ENCODE measurements at regions not wholly inside any gene's neighbourhood (a gene's known extent, or its start where the extent isn't known, plus 50 kb on each side); places are given as distances from the start of the nearest gene placed in this dataset.

- Histone ChIP-seq H3K9me3 (ENCODE audit: low read length) (no peaks in the 10 kb centered on the region), H3K27me3 (ENCODE audit: insufficient read depth, low read depth, low read length) (no peaks in the 10 kb centered on the region), H3K36me3 (ENCODE audit: insufficient read depth, low read length) (no peaks in the 10 kb centered on the region), H3K4me3 (ENCODE audit: low read length) (no peak overlapping the region), H2AFZ (ENCODE audit: low read depth, low read length) (no peak overlapping the region), H3K9ac (ENCODE audit: low read length) (no peak overlapping the region), H3K27ac (ENCODE audit: low read length) (no peak overlapping the region), H3F3A (ENCODE audit: insufficient read depth, low read length, poor library complexity, severe bottlenecking) (no peaks in the 10 kb centered on the region), H3K9me2 (ENCODE audit: insufficient read depth, low read length) (no peaks in the 10 kb centered on the region), H3K79me2 (replicated peaks; ENCODE audit: insufficient read depth, low read length) (no peaks in the 10 kb centered on the region), H3K4me2 (ENCODE audit: low read length) (no peak overlapping the region), H4K20me1 (ENCODE audit: insufficient read depth) (no peaks in the 10 kb centered on the region)
- TF ChIP-seq POLR2AphosphoS5 (IDR thresholded peaks at IDR 0.05) (no peak), MXI1 (conservative IDR thresholded peaks at IDR 0.05; ENCODE audit: poor library complexity, severe bottlenecking) (no peak), TAF1 (IDR thresholded peaks at IDR 0.05; ENCODE audit: low read depth) (no peak), SMC3 (conservative IDR thresholded peaks at IDR 0.05; ENCODE audit: poor library complexity) (no peak), RAD21 (conservative IDR thresholded peaks at IDR 0.05) (no peak), EZH2 (IDR thresholded peaks at IDR 0.05; ENCODE audit: borderline replicate concordance, insufficient read depth, low read length, poor library complexity, severe bottlenecking) (no peak), EP300 (conservative IDR thresholded peaks at IDR 0.05; ENCODE audit: poor library complexity, severe bottlenecking) (no peak)
- TF ChIP-seq, protein P1, sequence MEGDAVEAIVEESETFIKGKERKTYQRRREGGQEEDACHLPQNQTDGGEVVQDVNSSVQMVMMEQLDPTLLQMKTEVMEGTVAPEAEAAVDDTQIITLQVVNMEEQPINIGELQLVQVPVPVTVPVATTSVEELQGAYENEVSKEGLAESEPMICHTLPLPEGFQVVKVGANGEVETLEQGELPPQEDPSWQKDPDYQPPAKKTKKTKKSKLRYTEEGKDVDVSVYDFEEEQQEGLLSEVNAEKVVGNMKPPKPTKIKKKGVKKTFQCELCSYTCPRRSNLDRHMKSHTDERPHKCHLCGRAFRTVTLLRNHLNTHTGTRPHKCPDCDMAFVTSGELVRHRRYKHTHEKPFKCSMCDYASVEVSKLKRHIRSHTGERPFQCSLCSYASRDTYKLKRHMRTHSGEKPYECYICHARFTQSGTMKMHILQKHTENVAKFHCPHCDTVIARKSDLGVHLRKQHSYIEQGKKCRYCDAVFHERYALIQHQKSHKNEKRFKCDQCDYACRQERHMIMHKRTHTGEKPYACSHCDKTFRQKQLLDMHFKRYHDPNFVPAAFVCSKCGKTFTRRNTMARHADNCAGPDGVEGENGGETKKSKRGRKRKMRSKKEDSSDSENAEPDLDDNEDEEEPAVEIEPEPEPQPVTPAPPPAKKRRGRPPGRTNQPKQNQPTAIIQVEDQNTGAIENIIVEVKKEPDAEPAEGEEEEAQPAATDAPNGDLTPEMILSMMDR (IDR thresholded peaks at IDR 0.05; ENCODE audit: poor library complexity, severe bottlenecking) = no peak
- TF ChIP-seq, protein P2, sequence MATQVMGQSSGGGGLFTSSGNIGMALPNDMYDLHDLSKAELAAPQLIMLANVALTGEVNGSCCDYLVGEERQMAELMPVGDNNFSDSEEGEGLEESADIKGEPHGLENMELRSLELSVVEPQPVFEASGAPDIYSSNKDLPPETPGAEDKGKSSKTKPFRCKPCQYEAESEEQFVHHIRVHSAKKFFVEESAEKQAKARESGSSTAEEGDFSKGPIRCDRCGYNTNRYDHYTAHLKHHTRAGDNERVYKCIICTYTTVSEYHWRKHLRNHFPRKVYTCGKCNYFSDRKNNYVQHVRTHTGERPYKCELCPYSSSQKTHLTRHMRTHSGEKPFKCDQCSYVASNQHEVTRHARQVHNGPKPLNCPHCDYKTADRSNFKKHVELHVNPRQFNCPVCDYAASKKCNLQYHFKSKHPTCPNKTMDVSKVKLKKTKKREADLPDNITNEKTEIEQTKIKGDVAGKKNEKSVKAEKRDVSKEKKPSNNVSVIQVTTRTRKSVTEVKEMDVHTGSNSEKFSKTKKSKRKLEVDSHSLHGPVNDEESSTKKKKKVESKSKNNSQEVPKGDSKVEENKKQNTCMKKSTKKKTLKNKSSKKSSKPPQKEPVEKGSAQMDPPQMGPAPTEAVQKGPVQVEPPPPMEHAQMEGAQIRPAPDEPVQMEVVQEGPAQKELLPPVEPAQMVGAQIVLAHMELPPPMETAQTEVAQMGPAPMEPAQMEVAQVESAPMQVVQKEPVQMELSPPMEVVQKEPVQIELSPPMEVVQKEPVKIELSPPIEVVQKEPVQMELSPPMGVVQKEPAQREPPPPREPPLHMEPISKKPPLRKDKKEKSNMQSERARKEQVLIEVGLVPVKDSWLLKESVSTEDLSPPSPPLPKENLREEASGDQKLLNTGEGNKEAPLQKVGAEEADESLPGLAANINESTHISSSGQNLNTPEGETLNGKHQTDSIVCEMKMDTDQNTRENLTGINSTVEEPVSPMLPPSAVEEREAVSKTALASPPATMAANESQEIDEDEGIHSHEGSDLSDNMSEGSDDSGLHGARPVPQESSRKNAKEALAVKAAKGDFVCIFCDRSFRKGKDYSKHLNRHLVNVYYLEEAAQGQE (IDR thresholded peaks at IDR 0.05; ENCODE audit: borderline replicate concordance) = no peak
Observed at GRCh38 chr4:171644430-171645057, 168.7 kb upstream of the GALNTL6 start.

- no peaks in the 10 kb centered on the region for H3K9me3 ChIP-seq (ENCODE audit: low read length)
- H3K9ac ChIP-seq (ENCODE audit: low read length) = no peak overlapping the region
- no peaks in the 10 kb centered on the region for H3F3A ChIP-seq (ENCODE audit: insufficient read depth, low read length, poor library complexity, severe bottlenecking)
- no peaks in the 10 kb centered on the region for H4K20me1 ChIP-seq (ENCODE audit: insufficient read depth)
- no peaks in the 10 kb centered on the region for H3K27me3 ChIP-seq (ENCODE audit: insufficient read depth, low read depth, low read length)
- H3K4me3 ChIP-seq (ENCODE audit: low read length) = no peak overlapping the region
- H3K36me3 ChIP-seq (ENCODE audit: insufficient read depth, low read length) = no peaks in the 10 kb centered on the region
- no peak overlapping the region for H3K27ac ChIP-seq (ENCODE audit: low read length)
- H3K79me2 ChIP-seq (replicated peaks; ENCODE audit: insufficient read depth, low read length) = no peaks in the 10 kb centered on the region
- H2AFZ ChIP-seq (ENCODE audit: low read depth, low read length) = no peak overlapping the region
- TF ChIP-seq EZH2 (IDR thresholded peaks at IDR 0.05; ENCODE audit: borderline replicate concordance, insufficient read depth, low read length, poor library complexity, severe bottlenecking) (no peak), TAF1 (IDR thresholded peaks at IDR 0.05; ENCODE audit: low read depth) (no peak), EP300 (conservative IDR thresholded peaks at IDR 0.05; ENCODE audit: poor library complexity, severe bottlenecking) (no peak), RAD21 (conservative IDR thresholded peaks at IDR 0.05) (no peak), SMC3 (conservative IDR thresholded peaks at IDR 0.05; ENCODE audit: poor library complexity) (no peak), MXI1 (conservative IDR thresholded peaks at IDR 0.05; ENCODE audit: poor library complexity, severe bottlenecking) (no peak), POLR2AphosphoS5 (IDR thresholded peaks at IDR 0.05) (no peak)
- TF ChIP-seq, protein P2 (IDR thresholded peaks at IDR 0.05; ENCODE audit: borderline replicate concordance) = no peak
- TF ChIP-seq, protein P1 (IDR thresholded peaks at IDR 0.05; ENCODE audit: poor library complexity, severe bottlenecking) = no peak
- H3K4me2 ChIP-seq (ENCODE audit: low read length) = no peak overlapping the region
- no peaks in the 10 kb centered on the region for H3K9me2 ChIP-seq (ENCODE audit: insufficient read depth, low read length)
Observed at GRCh38 chr4:171639540-171639939, 173.7 kb upstream of the GALNTL6 start.
